GM04503 (cell line): ENCODE measurements at regions not wholly inside any gene's neighbourhood (a gene's known extent, or its start where the extent isn't known, plus 50 kb on each side); places are given as distances from the start of the nearest gene placed in this dataset.

ENCODE experiments used
- DNase-seq: peaks from one replicate; pipeline ENCODE4 v3.0.0-alpha.2; 2012; ENCODE audit warnings: low read depth

GRCh38 chr22:27203276-27203660 lies 545.9 kb downstream of the MIAT start:
- DNase-seq, result no peak

- no peak for DNase-seq
Measured at GRCh38 chr22:27204280-27204679, 546.9 kb downstream of the MIAT start.

GRCh38 chr22:27204817-27205216 lies 547.4 kb downstream of the MIAT start:
- DNase-seq, result no peak

- DNase-seq, result no peak
Measured at GRCh38 chr22:27205492-27206373, 548.3 kb downstream of the MIAT start.

GRCh38 chr22:27206374-27207133 lies 549.2 kb downstream of the MIAT start:
- DNase-seq, result no peak

- no peak for DNase-seq
Measured at GRCh38 chr22:27207266-27207665, 549.9 kb downstream of the MIAT start.

GRCh38 chr22:27207907-27208306 lies 550.5 kb downstream of the MIAT start:
- peak; percentile 70 for DNase-seq

- no peak for DNase-seq
Measured at GRCh38 chr22:27210111-27210730, 552.8 kb downstream of the MIAT start.

- DNase-seq, result no peak
Measured at GRCh38 chr22:27212102-27212501, 554.7 kb downstream of the MIAT start.

GRCh38 chr22:27212617-27213177 lies 555.3 kb downstream of the MIAT start:
- peak; percentile 100 for DNase-seq

GRCh38 chr22:27213294-27213693 lies 555.9 kb downstream of the MIAT start:
- DNase-seq, result no peak

- no peak for DNase-seq
Measured at GRCh38 chr22:27213766-27214581, 556.6 kb downstream of the MIAT start.

GRCh38 chr22:27214691-27215090 lies 557.3 kb downstream of the MIAT start:
- no peak for DNase-seq

GRCh38 chr22:27215871-27216270 lies 558.5 kb downstream of the MIAT start:
- no peak for DNase-seq

GRCh38 chr22:27216444-27216843 lies 559.1 kb downstream of the MIAT start:
- no peak for DNase-seq

- DNase-seq, result no peak
Measured at GRCh38 chr22:27217154-27217553, 559.8 kb downstream of the MIAT start.

GRCh38 chr22:27218012-27218920 lies 560.9 kb downstream of the MIAT start:
- DNase-seq, result no peak

- DNase-seq, result no peak
Measured at GRCh38 chr22:27219036-27219435, 561.6 kb downstream of the MIAT start.

GRCh38 chr22:27220339-27220738 lies 563.0 kb downstream of the MIAT start:
- peak; percentile 78 for DNase-seq

GRCh38 chr22:27222178-27222577 lies 564.8 kb downstream of the MIAT start:
- no peak for DNase-seq
